ENCODE measurements at regions not wholly inside any gene's neighbourhood (a gene's known extent, or its start where the extent isn't known, plus 50 kb on each side); places are given as distances from the start of the nearest gene placed in this dataset.

DNA sequence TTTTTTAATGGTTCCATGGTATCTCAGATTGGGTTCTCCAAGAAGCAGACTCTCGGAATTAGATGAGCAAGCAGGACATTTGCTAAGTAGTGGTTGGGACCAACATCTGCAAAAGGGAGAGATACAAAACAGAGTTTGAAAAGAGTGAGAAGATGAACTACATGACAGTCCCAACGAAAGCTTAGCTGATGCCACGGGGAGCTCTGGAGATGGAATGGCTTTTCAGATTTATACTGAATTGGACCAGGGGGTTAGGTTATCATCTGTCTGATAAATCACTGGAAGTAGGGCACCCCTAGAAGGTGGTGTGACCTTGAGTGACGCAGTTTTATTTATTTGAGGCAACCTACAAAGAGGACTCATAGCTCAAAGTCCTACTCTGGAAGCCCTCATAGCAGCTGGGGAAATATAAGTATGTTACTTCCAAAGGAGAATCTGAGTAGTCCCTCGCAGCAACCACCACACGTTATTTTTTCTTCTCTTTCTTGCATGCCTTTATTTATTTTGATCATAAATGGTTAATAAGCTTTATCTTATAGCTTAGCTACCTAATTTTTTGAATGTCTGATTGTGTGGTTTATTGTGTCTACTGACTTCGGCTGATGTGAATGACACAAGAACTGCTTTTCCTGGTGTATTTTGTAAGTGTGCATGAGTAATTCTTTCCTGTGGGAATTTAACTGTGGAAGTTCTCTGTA is 815.4 kb downstream of the SQOR start:
- WGBS (ENCODE audit: extremely low coverage, insufficient read length, low lambda C conversion rate), result no CpG with 5 or more reads among the region's 7 CpGs
- no peaks in the 10 kb centered on the region for H4K20me1 ChIP-seq (ENCODE audit: control insufficient read depth, insufficient read depth, insufficient read length)
- H3K9me3 ChIP-seq (ENCODE audit: control insufficient read depth, low read depth, low read length), result no peaks in the 10 kb centered on the region
- H3K27ac ChIP-seq (ENCODE audit: insufficient read length, low read depth, low read length), result no peak overlapping the region
- no peaks in the 10 kb centered on the region for H3K79me2 ChIP-seq (ENCODE audit: insufficient read depth, low read length)
- Mint-ChIP-seq H3K36me3 (ENCODE audit: insufficient read depth in 1 of 3, low read depth in 3 of 3) (no peaks in the 10 kb centered on the region; a peak in 2 of 7 replicates), H3K4me3 (no peak overlapping the region), H3K9me3 (peaks cover 0 to 1% of the 10 kb centered on the region in 2 experiments; a peak in 1 of 5 replicates), H3K27ac (no peak overlapping the region), H3K4me1 (no peaks in the 10 kb centered on the region), H3K27me3 (ENCODE audit: low read depth) (no peaks in the 10 kb centered on the region)
- no peak overlapping the region for H4K5ac ChIP-seq (ENCODE audit: insufficient read length, low read depth, low read length)
- no peak overlapping the region for H3K56ac ChIP-seq (ENCODE audit: insufficient read length, low read depth, low read length)
- DNase-seq, result no peak
- no peak overlapping the region for H2BK12ac ChIP-seq (ENCODE audit: insufficient read length, low read depth, low read length)
- H2AFZ ChIP-seq (ENCODE audit: low read length), result no peak overlapping the region
- H2BK15ac ChIP-seq (ENCODE audit: low read depth, low read length), result no peak overlapping the region
- H3K4me1 ChIP-seq (ENCODE audit: insufficient read depth, low read length), result no peaks in the 10 kb centered on the region
- no peak overlapping the region for H2BK20ac ChIP-seq (ENCODE audit: low read depth, low read length, poor library complexity, severe bottlenecking)
- no peak overlapping the region for H2BK5ac ChIP-seq (ENCODE audit: insufficient read length, low read length)
- no peaks in the 10 kb centered on the region for H3K79me1 ChIP-seq (ENCODE audit: insufficient read depth, low read depth, low read length, poor library complexity, severe bottlenecking)
- H3T11ph ChIP-seq (ENCODE audit: low read length), result no peak overlapping the region
- no peak overlapping the region for H3K9ac ChIP-seq (ENCODE audit: extremely low read depth, insufficient read length, low read length)
- no peaks in the 10 kb centered on the region for H3K23me2 ChIP-seq (ENCODE audit: insufficient read length, low read depth, low read length, poor library complexity, severe bottlenecking)
- H3K27me3 ChIP-seq (ENCODE audit: insufficient read depth, low read length), result no peaks in the 10 kb centered on the region
- TF ChIP-seq, protein P1, sequence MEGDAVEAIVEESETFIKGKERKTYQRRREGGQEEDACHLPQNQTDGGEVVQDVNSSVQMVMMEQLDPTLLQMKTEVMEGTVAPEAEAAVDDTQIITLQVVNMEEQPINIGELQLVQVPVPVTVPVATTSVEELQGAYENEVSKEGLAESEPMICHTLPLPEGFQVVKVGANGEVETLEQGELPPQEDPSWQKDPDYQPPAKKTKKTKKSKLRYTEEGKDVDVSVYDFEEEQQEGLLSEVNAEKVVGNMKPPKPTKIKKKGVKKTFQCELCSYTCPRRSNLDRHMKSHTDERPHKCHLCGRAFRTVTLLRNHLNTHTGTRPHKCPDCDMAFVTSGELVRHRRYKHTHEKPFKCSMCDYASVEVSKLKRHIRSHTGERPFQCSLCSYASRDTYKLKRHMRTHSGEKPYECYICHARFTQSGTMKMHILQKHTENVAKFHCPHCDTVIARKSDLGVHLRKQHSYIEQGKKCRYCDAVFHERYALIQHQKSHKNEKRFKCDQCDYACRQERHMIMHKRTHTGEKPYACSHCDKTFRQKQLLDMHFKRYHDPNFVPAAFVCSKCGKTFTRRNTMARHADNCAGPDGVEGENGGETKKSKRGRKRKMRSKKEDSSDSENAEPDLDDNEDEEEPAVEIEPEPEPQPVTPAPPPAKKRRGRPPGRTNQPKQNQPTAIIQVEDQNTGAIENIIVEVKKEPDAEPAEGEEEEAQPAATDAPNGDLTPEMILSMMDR (conservative IDR thresholded peaks at IDR 0.05), result no peak
- H2BK120ac ChIP-seq (ENCODE audit: low read depth, low read length, poor library complexity, severe bottlenecking), result no peak overlapping the region
- no peak overlapping the region for H3K4me2 ChIP-seq (ENCODE audit: insufficient read depth, insufficient read length, low read length)
- no peak overlapping the region for H2AK5ac ChIP-seq (ENCODE audit: insufficient read length, low read length)
- no peak overlapping the region for H3K18ac ChIP-seq (ENCODE audit: insufficient read length, low read depth, low read length)
- H4K91ac ChIP-seq (ENCODE audit: insufficient read length, low read depth, low read length), result no peak overlapping the region
- no peak overlapping the region for H3K4ac ChIP-seq (ENCODE audit: low read depth, low read length)
- H3K14ac ChIP-seq (ENCODE audit: insufficient read depth, low read length), result no peak overlapping the region
- no peak overlapping the region for H4K8ac ChIP-seq (replicated peaks; ENCODE audit: insufficient read length, low read depth, low read length)
- H3K23ac ChIP-seq (ENCODE audit: insufficient read length, low read depth, low read length), result no peak overlapping the region

Data from H9 (cell line).